HCT116 (cell line): ENCODE measurements at regions not wholly inside any gene's neighbourhood (a gene's known extent, or its start where the extent isn't known, plus 50 kb on each side); places are given as distances from the start of the nearest gene placed in this dataset.

Experiments used
- ATAC-seq: fragments of 200-7000 bp; cut with Tn5 transposase; 2 replicates; pipeline ENCODE4 v1.9.1; 2020; ENCODE audit warnings: mild to moderate bottlenecking, moderate library complexity
- BruUV-seq: library from RNA; stranded (reverse); fragments of 400-500 nt; replicated peaks from 2 replicates; lab custom pipeline; 2021; lab: Mats Ljungman, UMichigan
- CTCF ChIA-PET: fragments of 300-600 bp; sonication (Branson Sonifier 250); formaldehyde crosslinking; loops from one replicate; lab custom pipeline; 2021; ENCODE audit warnings: antibody characterized with exemption; lab: Charles Lee
- POLR2A ChIA-PET: fragments of 300-600, 350-600 bp; sonication (Branson Sonifier 250); formaldehyde crosslinking; loops from one replicate; lab custom pipeline; 2021; ENCODE audit warnings: antibody characterized with exemption; lab: Charles Lee
- RAD21 ChIA-PET, 2 experiments: fragments of 300-600 bp; sonication (Branson Sonifier 250); formaldehyde crosslinking; loops; one replicate each; lab custom pipeline; 2023; ENCODE audit warnings: low total read pairs in 2 of 2; ENCODE audit not compliant: uncharacterized antibody in 2 of 2, unreplicated experiment in 2 of 2, low non-redundant PET in 1 of 2; lab: Charles Lee
- DNase-seq: peaks from one replicate; pipeline ENCODE4 v3.0.0-alpha.2; 2010; ENCODE audit warnings: low read depth, low spot score
- H2AFZ ChIP-seq: fragments of 200-600 bp; shearing (Covaris generic), sonication (generic); 2 replicates; pipeline ENCODE4 v1.6.1; 2017; ENCODE audit warnings: low read depth, mixed run types, mixed read lengths, antibody characterized with exemption, low read length; ENCODE audit not compliant: poor library complexity, severe bottlenecking
- H3K27ac ChIP-seq: 2 replicates; pipeline ENCODE4 v1.5.1; 2012; ENCODE audit warnings: low read depth, low read length
- H3K27me3 ChIP-seq: fragments of 200-600 bp; sonication (generic); 2 replicates; pipeline ENCODE4 v1.6.1; 2016; ENCODE audit warnings: mixed run types, low read length, mixed read lengths; ENCODE audit not compliant: insufficient read depth
- H3K36me3 ChIP-seq, 2 experiments: fragments of 200-500 bp in 1 of 2; fragments of 200-600 bp in 1 of 2; sonication (Bioruptor generic) in 1 of 2; sonication (generic) in 1 of 2; 2 replicates each; pipeline versions ENCODE4 v1.5.1 to v1.6.1; 2014 to 2016; ENCODE audit warnings: low read length in 2 of 2, inconsistent platforms in 1 of 2, mixed read lengths in 1 of 2, mixed run types in 1 of 2; ENCODE audit not compliant: insufficient read depth in 2 of 2, control insufficient read depth in 1 of 2
- H3K4me1 ChIP-seq, 2 experiments: fragments of 200-600 bp in 1 of 2; sonication (generic) in 1 of 2; 2 replicates each; pipeline versions ENCODE4 v1.5.1 to v1.6.1; 2012 to 2017; ENCODE audit warnings: low read length in 2 of 2, inconsistent platforms in 1 of 2, mild to moderate bottlenecking in 1 of 2, mixed read lengths in 1 of 2, mixed run types in 1 of 2, moderate library complexity in 1 of 2; ENCODE audit not compliant: insufficient read depth in 2 of 2, control insufficient read depth in 1 of 2
- H3K4me2 ChIP-seq: fragments of 200-600 bp; sonication (generic); 2 replicates; pipeline ENCODE4 v1.6.1; 2017; ENCODE audit warnings: mixed run types, low read length, mixed read lengths
- H3K4me3 ChIP-seq, 2 experiments: fragments of 200-600 bp in 1 of 2; sonication (generic) in 1 of 2; replicated peaks in 1 of 2; 2 replicates each; pipeline ENCODE4 v1.5.1; 2011 to 2016; ENCODE audit warnings: low read length in 2 of 2, control low read depth in 1 of 2, low read depth in 1 of 2, mild to moderate bottlenecking in 1 of 2, mixed read lengths in 1 of 2, mixed run types in 1 of 2
- H3K79me2 ChIP-seq: fragments of 200-600 bp; sonication (generic); 2 replicates; pipeline ENCODE4 v1.6.1; 2017; ENCODE audit warnings: mild to moderate bottlenecking, mixed run types, low read length, moderate library complexity, mixed read lengths; ENCODE audit not compliant: insufficient read depth
- H3K9ac ChIP-seq: fragments of 200-600 bp; sonication (generic); 2 replicates; pipeline ENCODE4 v1.6.1; 2016; ENCODE audit warnings: low read length, mixed read lengths
- H3K9me2 ChIP-seq: fragments of 200-600 bp; sonication (generic), shearing (Covaris generic); 2 replicates; pipeline ENCODE4 v1.6.1; 2017; ENCODE audit warnings: mixed run types, mild to moderate bottlenecking, moderate library complexity; ENCODE audit not compliant: insufficient read depth
- H3K9me3 ChIP-seq, 2 experiments: fragments of 200-500 bp in 1 of 2; fragments of 200-600 bp in 1 of 2; sonication (Bioruptor generic) in 1 of 2; sonication (generic) in 1 of 2; 2 replicates each; pipeline ENCODE4 v1.6.1; 2014 to 2017; ENCODE audit warnings: low read length in 2 of 2, mixed read lengths in 2 of 2, inconsistent platforms in 1 of 2, low read depth in 1 of 2, mild to moderate bottlenecking in 1 of 2, mixed run types in 1 of 2, moderate library complexity in 1 of 2; ENCODE audit not compliant: control insufficient read depth in 1 of 2, insufficient read depth in 1 of 2
- H4K20me1 ChIP-seq: fragments of 200-600 bp; sonication (generic), shearing (Covaris generic); 2 replicates; pipeline ENCODE4 v1.6.1; 2017; ENCODE audit warnings: mixed run types, mild to moderate bottlenecking, moderate library complexity; ENCODE audit not compliant: insufficient read depth
- CBX3 ChIP-seq: IDR thresholded peaks from 2 replicates; pipeline ENCODE4 v1.6.1; 2012; ENCODE audit warnings: low read depth
- CEBPB ChIP-seq: IDR thresholded peaks from 2 replicates; pipeline ENCODE4 v1.6.1; 2012; ENCODE audit warnings: low read depth
- EGR1 ChIP-seq: IDR thresholded peaks from 2 replicates; pipeline ENCODE4 v1.6.1; 2012; ENCODE audit warnings: low read depth
- ELF1 ChIP-seq: IDR thresholded peaks from 2 replicates; pipeline ENCODE4 v1.6.1; 2012; ENCODE audit warnings: low read depth, borderline replicate concordance
- EZH2 ChIP-seq: fragments of 200-600 bp; sonication (generic); IDR thresholded peaks from 2 replicates; pipeline ENCODE4 v1.6.1; 2017; ENCODE audit warnings: antibody characterized with exemption, mixed run types
- EZH2phosphoT487 ChIP-seq: fragments of 200-600 bp; IDR thresholded peaks from 2 replicates; pipeline ENCODE4 v1.6.1; 2018; ENCODE audit warnings: antibody characterized with exemption, borderline replicate concordance
- FOSL1 ChIP-seq: IDR thresholded peaks from 2 replicates; pipeline ENCODE4 v1.6.1; 2012; ENCODE audit warnings: low read depth
- JUND ChIP-seq: IDR thresholded peaks from 2 replicates; pipeline ENCODE4 v1.6.1; 2012
- RAD21 ChIP-seq: IDR thresholded peaks from 2 replicates; pipeline ENCODE4 v1.6.1; 2012; ENCODE audit warnings: low read depth, mild to moderate bottlenecking
- REST ChIP-seq: IDR thresholded peaks from 2 replicates; pipeline ENCODE4 v1.6.1; 2012; ENCODE audit warnings: low read depth
- SIN3A ChIP-seq: IDR thresholded peaks from 2 replicates; pipeline ENCODE4 v1.6.1; 2012; ENCODE audit warnings: low read depth
- SP1 ChIP-seq: IDR thresholded peaks from 2 replicates; pipeline ENCODE4 v1.6.1; 2012; ENCODE audit warnings: low read depth
- YY1 ChIP-seq: IDR thresholded peaks from 2 replicates; pipeline ENCODE4 v1.6.1; 2011; ENCODE audit warnings: low read length, low read depth, moderate library complexity, mild to moderate bottlenecking; ENCODE audit not compliant: insufficient replicate concordance; ENCODE audit errors: extremely low read depth
- ZFX ChIP-seq: fragments of 450-650 bp; IDR thresholded peaks from 2 replicates; pipeline ENCODE4 v1.6.1; 2017
- ZNF274 ChIP-seq: fragments of 200-500 bp; sonication (Bioruptor generic); IDR thresholded peaks from 2 replicates; pipeline ENCODE4 v1.6.1; 2014; ENCODE audit warnings: mild to moderate bottlenecking, low read depth, low read length, inconsistent platforms
- intact Hi-C: fragments of 100-400 bp; cut with micrococcal nuclease; formaldehyde crosslinking; loops from 2 replicates; pipeline ENCODE4 v1.10.0; 2022
- TF ChIP-seq, protein P1 (sequence below): IDR thresholded peaks from 2 replicates; pipeline ENCODE4 v1.6.1; 2011; ENCODE audit warnings: mild to moderate bottlenecking, low read length, moderate library complexity; ENCODE audit not compliant: insufficient replicate concordance; ENCODE audit errors: extremely low read depth

DNA sequence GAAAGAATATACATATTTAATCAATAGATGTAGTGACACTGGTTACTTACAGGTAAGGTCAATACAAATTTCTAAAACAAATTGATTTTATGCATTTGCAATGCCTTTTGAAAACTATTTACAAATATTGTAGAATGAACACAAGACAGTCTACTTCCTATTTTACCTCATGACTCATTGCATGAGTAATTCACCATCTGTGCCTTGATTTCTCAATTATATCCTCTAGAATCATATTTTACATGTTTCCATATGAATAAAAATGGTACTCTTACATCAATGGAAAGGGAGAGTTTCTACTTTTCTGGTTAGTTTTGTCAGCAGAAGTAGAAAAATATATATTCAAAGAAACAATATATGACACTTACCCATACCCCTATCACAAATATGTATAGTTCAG lies 203.8 kb upstream of the CDH7 start:
- peaks cover 9 to 23% of the 10 kb centered on the region in 2 experiments; a peak in 3 of 4 replicates for H3K9me3 ChIP-seq
- TF ChIP-seq EZH2phosphoT487, result no peak
- no peak for TF ChIP-seq SP1
- TF ChIP-seq REST, result no peak
- TF ChIP-seq ELF1, result no peak
- H3K4me3 ChIP-seq, result no peak overlapping the region
- H3K9me2 ChIP-seq, result no peaks in the 10 kb centered on the region
- POLR2A ChIA-PET, result no interaction called here
- no peaks in the 10 kb centered on the region for H3K79me2 ChIP-seq
- no peaks in the 10 kb centered on the region for H4K20me1 ChIP-seq
- RAD21 ChIA-PET, result no interaction called here
- no peak overlapping the region for H3K27ac ChIP-seq
- CTCF ChIA-PET, result no interaction called here
- no peak for DNase-seq
- H3K4me2 ChIP-seq, result no peak overlapping the region
- H2AFZ ChIP-seq, result no peak overlapping the region
- BruUV-seq, result no TSS peak
- no peaks in the 10 kb centered on the region for H3K27me3 ChIP-seq
- ATAC-seq, result no peak
- H3K36me3 ChIP-seq, result no peaks in the 10 kb centered on the region
- intact Hi-C loops, result no loop called here
- no peak overlapping the region for H3K9ac ChIP-seq
- no peaks in the 10 kb centered on the region for H3K4me1 ChIP-seq

DNA sequence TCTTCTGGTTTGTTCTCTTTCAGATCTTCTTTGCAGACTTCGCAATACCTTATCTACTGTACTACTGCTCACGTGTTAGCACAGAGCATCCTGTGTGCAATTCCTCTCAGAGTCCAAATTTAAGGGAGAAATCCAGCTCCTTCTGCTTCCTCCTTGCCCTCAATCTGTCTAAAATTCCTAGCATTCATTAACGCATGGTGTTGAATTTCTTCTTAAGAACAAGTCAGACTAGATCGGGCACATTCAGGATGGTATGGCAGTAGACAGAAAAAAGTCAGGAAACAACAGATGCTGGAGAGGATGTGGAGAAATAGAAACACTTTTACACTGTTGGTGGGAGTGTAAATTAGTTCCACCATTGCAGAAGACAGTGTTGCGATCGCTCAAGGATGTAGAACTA lies 206.1 kb upstream of the CDH7 start:
- no peak for ATAC-seq
- no peak overlapping the region for H3K9ac ChIP-seq
- no peak for DNase-seq
- H3K36me3 ChIP-seq, result no peaks in the 10 kb centered on the region
- no peaks in the 10 kb centered on the region for H3K27me3 ChIP-seq
- no peak overlapping the region for H3K4me2 ChIP-seq
- peaks cover 3 to 23% of the 10 kb centered on the region in 2 experiments; a peak in 2 of 4 replicates for H3K9me3 ChIP-seq
- ChIA-PET CTCF (no interaction called here), RAD21 (no interaction called here), POLR2A (no interaction called here)
- intact Hi-C loops, result no loop called here
- no peaks in the 10 kb centered on the region for H4K20me1 ChIP-seq
- H3K4me3 ChIP-seq, result no peak overlapping the region
- TF ChIP-seq EZH2 (no peak), ZNF274 (no peak), SP1 (no peak), YY1 (no peak), JUND (no peak), EGR1 (no peak), RAD21 (no peak), FOSL1 (no peak), EZH2phosphoT487 (no peak), CEBPB (no peak), SIN3A (no peak), ZFX (no peak), CBX3 (no peak)
- TF ChIP-seq, protein P1, sequence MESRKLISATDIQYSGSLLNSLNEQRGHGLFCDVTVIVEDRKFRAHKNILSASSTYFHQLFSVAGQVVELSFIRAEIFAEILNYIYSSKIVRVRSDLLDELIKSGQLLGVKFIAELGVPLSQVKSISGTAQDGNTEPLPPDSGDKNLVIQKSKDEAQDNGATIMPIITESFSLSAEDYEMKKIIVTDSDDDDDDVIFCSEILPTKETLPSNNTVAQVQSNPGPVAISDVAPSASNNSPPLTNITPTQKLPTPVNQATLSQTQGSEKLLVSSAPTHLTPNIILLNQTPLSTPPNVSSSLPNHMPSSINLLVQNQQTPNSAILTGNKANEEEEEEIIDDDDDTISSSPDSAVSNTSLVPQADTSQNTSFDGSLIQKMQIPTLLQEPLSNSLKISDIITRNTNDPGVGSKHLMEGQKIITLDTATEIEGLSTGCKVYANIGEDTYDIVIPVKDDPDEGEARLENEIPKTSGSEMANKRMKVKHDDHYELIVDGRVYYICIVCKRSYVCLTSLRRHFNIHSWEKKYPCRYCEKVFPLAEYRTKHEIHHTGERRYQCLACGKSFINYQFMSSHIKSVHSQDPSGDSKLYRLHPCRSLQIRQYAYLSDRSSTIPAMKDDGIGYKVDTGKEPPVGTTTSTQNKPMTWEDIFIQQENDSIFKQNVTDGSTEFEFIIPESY, result no peak
- H3K27ac ChIP-seq, result no peak overlapping the region
- no peak overlapping the region for H2AFZ ChIP-seq
- no TSS peak for BruUV-seq
- H3K9me2 ChIP-seq, result no peaks in the 10 kb centered on the region
- no peaks in the 10 kb centered on the region for H3K4me1 ChIP-seq
- no peaks in the 10 kb centered on the region for H3K79me2 ChIP-seq
